ENCODE measurements at regions not wholly inside any gene's neighbourhood (a gene's known extent, or its start where the extent isn't known, plus 50 kb on each side); places are given as distances from the start of the nearest gene placed in this dataset.

GRCh38 chr17:56098746-56099145, 54.5 kb upstream of the ANKFN1 start:
- no peak for DNase-seq

GRCh38 chr17:56099649-56100048, 53.6 kb upstream of the ANKFN1 start:
- DNase-seq, result no peak

All from NCI-H1694 (cell line).